ENCODE measurements at regions not wholly inside any gene's neighbourhood (a gene's known extent, or its start where the extent isn't known, plus 50 kb on each side); places are given as distances from the start of the nearest gene placed in this dataset.

DNA sequence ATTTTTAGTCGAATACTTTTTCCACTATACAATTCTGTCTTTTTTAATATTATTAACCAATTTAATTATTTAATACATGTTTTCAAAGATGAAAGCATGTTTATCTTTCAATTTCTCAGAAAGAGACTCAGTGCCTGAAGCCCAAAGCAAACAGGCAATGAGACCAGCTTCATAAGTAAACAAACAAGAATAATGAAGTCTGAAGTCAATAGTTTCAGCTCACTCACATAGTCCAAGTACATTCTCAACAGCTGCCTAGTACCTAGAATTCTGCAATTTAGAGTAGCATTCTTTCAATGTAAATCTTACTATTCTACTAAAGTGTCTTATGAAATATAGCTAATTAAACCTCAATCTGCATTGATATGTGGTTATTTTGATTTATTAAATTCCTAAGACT, 626.5 kb upstream of the NRSN1 start:
- no peaks in the 10 kb centered on the region for H3K4me1 ChIP-seq (ENCODE audit: control insufficient read depth, low read length)
- H3K9me3 ChIP-seq (ENCODE audit: control insufficient read depth, insufficient read depth, low read length) = no peaks in the 10 kb centered on the region
- H3K27me3 ChIP-seq (ENCODE audit: control insufficient read depth, low read length) = no peaks in the 10 kb centered on the region
- no peak overlapping the region for H3K4me3 ChIP-seq (ENCODE audit: low read length)
- H4K20me1 ChIP-seq (ENCODE audit: control insufficient read depth, insufficient read depth, low read depth, low read length) = no peaks in the 10 kb centered on the region
- H3K9me2 ChIP-seq (replicated peaks; ENCODE audit: control insufficient read depth, low read length) = no peaks in the 10 kb centered on the region
- H3K27ac ChIP-seq (ENCODE audit: low read depth, low read length) = no peak overlapping the region
- H3K79me2 ChIP-seq (ENCODE audit: control insufficient read depth, low read length) = no peaks in the 10 kb centered on the region
- TF ChIP-seq, protein P1, sequence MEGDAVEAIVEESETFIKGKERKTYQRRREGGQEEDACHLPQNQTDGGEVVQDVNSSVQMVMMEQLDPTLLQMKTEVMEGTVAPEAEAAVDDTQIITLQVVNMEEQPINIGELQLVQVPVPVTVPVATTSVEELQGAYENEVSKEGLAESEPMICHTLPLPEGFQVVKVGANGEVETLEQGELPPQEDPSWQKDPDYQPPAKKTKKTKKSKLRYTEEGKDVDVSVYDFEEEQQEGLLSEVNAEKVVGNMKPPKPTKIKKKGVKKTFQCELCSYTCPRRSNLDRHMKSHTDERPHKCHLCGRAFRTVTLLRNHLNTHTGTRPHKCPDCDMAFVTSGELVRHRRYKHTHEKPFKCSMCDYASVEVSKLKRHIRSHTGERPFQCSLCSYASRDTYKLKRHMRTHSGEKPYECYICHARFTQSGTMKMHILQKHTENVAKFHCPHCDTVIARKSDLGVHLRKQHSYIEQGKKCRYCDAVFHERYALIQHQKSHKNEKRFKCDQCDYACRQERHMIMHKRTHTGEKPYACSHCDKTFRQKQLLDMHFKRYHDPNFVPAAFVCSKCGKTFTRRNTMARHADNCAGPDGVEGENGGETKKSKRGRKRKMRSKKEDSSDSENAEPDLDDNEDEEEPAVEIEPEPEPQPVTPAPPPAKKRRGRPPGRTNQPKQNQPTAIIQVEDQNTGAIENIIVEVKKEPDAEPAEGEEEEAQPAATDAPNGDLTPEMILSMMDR (IDR thresholded peaks at IDR 0.05; ENCODE audit: low read depth, low read length, poor library complexity, severe bottlenecking) = no peak
- no peak for TF ChIP-seq EZH2phosphoT487 (IDR thresholded peaks at IDR 0.05; ENCODE audit: borderline replicate concordance, low read length)
- H3K36me3 ChIP-seq (ENCODE audit: control insufficient read depth, low read length) = no peaks in the 10 kb centered on the region
- no peaks in the 10 kb centered on the region for H3F3A ChIP-seq (ENCODE audit: control insufficient read depth, insufficient read depth)
- H3K4me2 ChIP-seq (ENCODE audit: low read length) = no peak overlapping the region

DNA sequence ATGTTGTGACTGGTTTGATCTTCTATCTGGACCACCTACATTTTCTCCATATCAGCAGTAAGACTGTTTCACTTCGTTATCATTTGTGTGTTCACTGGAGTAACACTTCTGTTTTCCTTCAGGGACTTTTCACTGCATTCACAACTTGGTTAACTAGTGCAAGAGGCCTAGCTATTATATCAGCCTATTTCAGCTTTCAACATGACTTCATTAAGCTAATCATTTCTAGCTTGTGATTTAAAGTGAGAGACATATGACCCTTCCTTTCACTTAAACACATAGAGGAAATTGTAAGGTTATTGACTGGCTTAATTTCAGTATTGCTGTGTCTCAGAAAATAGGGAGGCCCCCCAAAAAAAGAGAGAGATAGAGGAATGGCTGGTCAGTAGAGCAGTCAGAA, 622.8 kb upstream of the NRSN1 start:
- no peak overlapping the region for H3K4me3 ChIP-seq (ENCODE audit: low read length)
- TF ChIP-seq, protein P1 (IDR thresholded peaks at IDR 0.05; ENCODE audit: low read depth, low read length, poor library complexity, severe bottlenecking) = no peak
- no peak for TF ChIP-seq EZH2phosphoT487 (IDR thresholded peaks at IDR 0.05; ENCODE audit: borderline replicate concordance, low read length)
- H3K9me2 ChIP-seq (replicated peaks; ENCODE audit: control insufficient read depth, low read length) = no peaks in the 10 kb centered on the region
- no peaks in the 10 kb centered on the region for H4K20me1 ChIP-seq (ENCODE audit: control insufficient read depth, insufficient read depth, low read depth, low read length)
- no peaks in the 10 kb centered on the region for H3F3A ChIP-seq (ENCODE audit: control insufficient read depth, insufficient read depth)
- H3K9me3 ChIP-seq (ENCODE audit: control insufficient read depth, insufficient read depth, low read length) = no peaks in the 10 kb centered on the region
- no peak overlapping the region for H3K27ac ChIP-seq (ENCODE audit: low read depth, low read length)
- no peaks in the 10 kb centered on the region for H3K36me3 ChIP-seq (ENCODE audit: control insufficient read depth, low read length)
- H3K27me3 ChIP-seq (ENCODE audit: control insufficient read depth, low read length) = no peaks in the 10 kb centered on the region
- H3K4me1 ChIP-seq (ENCODE audit: control insufficient read depth, low read length) = no peaks in the 10 kb centered on the region
- H3K4me2 ChIP-seq (ENCODE audit: low read length) = no peak overlapping the region
- no peaks in the 10 kb centered on the region for H3K79me2 ChIP-seq (ENCODE audit: control insufficient read depth, low read length)

DNA sequence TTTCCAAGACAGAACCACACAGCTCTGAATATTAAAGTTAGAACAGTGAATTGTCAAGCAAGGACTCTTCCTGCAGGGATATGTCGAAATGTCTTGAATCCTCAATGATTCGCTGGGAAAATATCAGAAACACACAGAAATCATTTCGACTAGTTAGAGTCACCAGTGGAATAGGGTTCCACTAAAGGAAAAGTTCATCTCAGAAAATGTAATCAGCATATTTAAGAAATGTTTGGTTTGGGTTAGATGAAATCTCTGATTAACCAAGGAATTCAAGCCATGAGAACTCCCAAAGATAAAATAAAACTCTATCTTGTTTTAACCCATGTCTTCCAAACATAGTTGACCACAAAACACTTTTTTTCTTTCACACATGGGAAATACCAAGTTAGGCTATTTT, 621.0 kb upstream of the NRSN1 start:
- no peak overlapping the region for H3K27ac ChIP-seq (ENCODE audit: low read depth, low read length)
- no peaks in the 10 kb centered on the region for H3F3A ChIP-seq (ENCODE audit: control insufficient read depth, insufficient read depth)
- H3K9me2 ChIP-seq (replicated peaks; ENCODE audit: control insufficient read depth, low read length) = no peaks in the 10 kb centered on the region
- no peaks in the 10 kb centered on the region for H4K20me1 ChIP-seq (ENCODE audit: control insufficient read depth, insufficient read depth, low read depth, low read length)
- H3K27me3 ChIP-seq (ENCODE audit: control insufficient read depth, low read length) = no peaks in the 10 kb centered on the region
- H3K4me1 ChIP-seq (ENCODE audit: control insufficient read depth, low read length) = no peaks in the 10 kb centered on the region
- TF ChIP-seq, protein P1 (IDR thresholded peaks at IDR 0.05; ENCODE audit: low read depth, low read length, poor library complexity, severe bottlenecking) = no peak
- TF ChIP-seq EZH2phosphoT487 (IDR thresholded peaks at IDR 0.05; ENCODE audit: borderline replicate concordance, low read length) = no peak
- no peaks in the 10 kb centered on the region for H3K79me2 ChIP-seq (ENCODE audit: control insufficient read depth, low read length)
- H3K36me3 ChIP-seq (ENCODE audit: control insufficient read depth, low read length) = no peaks in the 10 kb centered on the region
- no peak overlapping the region for H3K4me3 ChIP-seq (ENCODE audit: low read length)
- no peak overlapping the region for H3K4me2 ChIP-seq (ENCODE audit: low read length)
- no peaks in the 10 kb centered on the region for H3K9me3 ChIP-seq (ENCODE audit: control insufficient read depth, insufficient read depth, low read length)

Measured in DOHH2 (cell line).